C4-2B (cell line): ENCODE measurements at regions not wholly inside any gene's neighbourhood (a gene's known extent, or its start where the extent isn't known, plus 50 kb on each side); places are given as distances from the start of the nearest gene placed in this dataset.

ENCODE experiments used
- CTCF ChIP-seq: fragments of 450-650 bp; conservative IDR thresholded peaks from 2 replicates; pipeline ENCODE4 v1.5.1; 2017; ENCODE audit warnings: mild to moderate bottlenecking
- ZFX ChIP-seq: fragments of 450-650 bp; IDR thresholded peaks from 2 replicates; pipeline ENCODE4 v1.6.1; 2017

DNA sequence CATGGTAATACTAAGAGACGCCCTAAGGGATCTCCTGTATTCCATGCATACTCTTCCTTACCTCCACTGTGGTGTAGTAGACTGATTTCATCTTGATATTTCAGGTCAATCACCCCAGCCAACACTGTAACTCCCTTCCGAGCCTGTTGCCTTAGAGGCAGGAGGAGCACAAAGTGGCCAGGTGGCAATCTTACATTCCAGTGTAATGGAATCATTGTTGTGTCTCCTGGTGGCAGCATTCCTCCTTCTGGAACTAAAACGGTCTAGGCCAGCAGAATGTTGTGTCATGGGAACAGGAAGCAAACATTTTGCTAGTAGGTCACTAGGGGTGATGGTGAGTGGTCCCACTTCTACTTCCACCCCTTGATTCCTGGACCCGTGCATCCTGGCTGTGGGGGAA, 405.7 kb upstream of the SLC10A2 start:
- no peak for TF ChIP-seq CTCF
- no peak for TF ChIP-seq ZFX
